WTC11 (cell line): ENCODE measurements at regions not wholly inside any gene's neighbourhood (a gene's known extent, or its start where the extent isn't known, plus 50 kb on each side); places are given as distances from the start of the nearest gene placed in this dataset.

Experiments used
- ATAC-seq: fragments of 200-7000 bp; cut with Tn5 transposase; 2 replicates; pipeline ENCODE4 v1.10.0; 2021; ENCODE audit warnings: mild to moderate bottlenecking, moderate library complexity
- CTCF ChIA-PET: fragments of 300-600 bp; sonication (Branson Sonifier 250); formaldehyde crosslinking; loops from one replicate; lab custom pipeline; 2021; ENCODE audit warnings: antibody characterized with exemption; lab: Charles Lee
- POLR2A ChIA-PET: fragments of 350-600 bp; sonication (Branson Sonifier 250); formaldehyde crosslinking; loops from one replicate; lab custom pipeline; 2021; ENCODE audit warnings: antibody characterized with exemption; lab: Charles Lee
- DNase-seq: peaks from one replicate; pipeline ENCODE4 v3.0.0; 2021; ENCODE audit warnings: low spot score
- H3K27ac Mint-ChIP-seq: 2 replicates; pipeline ENCODE4 v1.8.0; 2021; ENCODE audit warnings: mixed read lengths
- H3K27me3 Mint-ChIP-seq: 2 replicates; pipeline ENCODE4 v1.8.0; 2021; ENCODE audit warnings: low read depth, mild to moderate bottlenecking, moderate library complexity, mixed read lengths
- H3K36me3 Mint-ChIP-seq: 2 replicates; pipeline ENCODE4 v1.8.0; 2021; ENCODE audit warnings: mixed read lengths
- H3K4me1 Mint-ChIP-seq: 2 replicates; pipeline ENCODE4 v1.8.0; 2022; ENCODE audit warnings: mixed read lengths
- H3K4me3 Mint-ChIP-seq: 2 replicates; pipeline ENCODE4 v1.8.0; 2021; ENCODE audit warnings: mild to moderate bottlenecking, moderate library complexity, mixed read lengths
- H3K9me3 Mint-ChIP-seq: 2 replicates; pipeline ENCODE4 v1.8.0; 2021; ENCODE audit warnings: mixed read lengths
- ARID4B ChIP-seq: sonication (generic); formaldehyde crosslinking; IDR thresholded peaks from 2 replicates; pipeline ENCODE4 v1.8.0; 2023; ENCODE audit warnings: missing genetic modification reagents, mild to moderate bottlenecking, borderline replicate concordance
- ATF1 ChIP-seq: sonication (generic); formaldehyde crosslinking; IDR thresholded peaks from 2 replicates; pipeline ENCODE4 v1.8.1; 2023; ENCODE audit warnings: mild to moderate bottlenecking, moderate library complexity, missing genetic modification reagents
- E2F5 ChIP-seq: sonication (generic); formaldehyde crosslinking; IDR thresholded peaks from 2 replicates; pipeline ENCODE4 v1.8.1; 2022; ENCODE audit warnings: mild to moderate bottlenecking, moderate library complexity, missing genetic modification reagents
- FOXJ3 ChIP-seq: sonication (generic); formaldehyde crosslinking; IDR thresholded peaks from 2 replicates; pipeline ENCODE4 v1.9.0; 2021; ENCODE audit warnings: missing genetic modification reagents, mild to moderate bottlenecking, borderline replicate concordance
- FOXK1 ChIP-seq: sonication (generic); formaldehyde crosslinking; IDR thresholded peaks from 2 replicates; pipeline ENCODE4 v1.8.0; 2022; ENCODE audit warnings: mild to moderate bottlenecking, moderate library complexity, missing genetic modification reagents
- GTF2I ChIP-seq: fragments of 250-450 bp; sonication (Bioruptor Pico); conservative IDR thresholded peaks from 2 replicates; pipeline ENCODE4 v1.4.0; 2021; ENCODE audit warnings: mild to moderate bottlenecking
- JAZF1 ChIP-seq: fragments of 250-450 bp; sonication (Bioruptor Pico); IDR thresholded peaks from 2 replicates; pipeline ENCODE4 v1.9.0; 2021; ENCODE audit warnings: moderate library complexity, mild to moderate bottlenecking, inconsistent platforms
- JUN ChIP-seq: sonication (generic); formaldehyde crosslinking; IDR thresholded peaks from 2 replicates; pipeline ENCODE4 v1.8.0; 2023; ENCODE audit warnings: mild to moderate bottlenecking, missing genetic modification reagents
- NR3C1 ChIP-seq: sonication (generic); formaldehyde crosslinking; conservative IDR thresholded peaks from 2 replicates; pipeline ENCODE4 v1.8.1; 2023; ENCODE audit warnings: low read depth, mild to moderate bottlenecking, missing genetic modification reagents
- RELA ChIP-seq: sonication (generic); formaldehyde crosslinking; IDR thresholded peaks from 2 replicates; pipeline ENCODE4 v1.8.1; 2022; ENCODE audit warnings: missing genetic modification reagents, mild to moderate bottlenecking, borderline replicate concordance
- SOX15 ChIP-seq: fragments of 250-450 bp; sonication (Bioruptor Pico); IDR thresholded peaks from 2 replicates; pipeline ENCODE4 v1.9.0; 2021; ENCODE audit warnings: mild to moderate bottlenecking
- ZBTB43 ChIP-seq: sonication (generic); formaldehyde crosslinking; IDR thresholded peaks from 2 replicates; pipeline ENCODE4 v1.8.1; 2023; ENCODE audit warnings: mild to moderate bottlenecking, missing genetic modification reagents
- TF ChIP-seq, protein P1 (sequence below): fragments of 250-450 bp; sonication (Bioruptor Pico); IDR thresholded peaks from 2 replicates; pipeline ENCODE4 v2.1.2; 2022; ENCODE audit warnings: mild to moderate bottlenecking, moderate library complexity
- TF ChIP-seq, protein P2 (sequence below): fragments of 250-450 bp; sonication (Bioruptor Pico); IDR thresholded peaks from 2 replicates; pipeline ENCODE4 v1.9.0; 2021; ENCODE audit warnings: mild to moderate bottlenecking
- TF ChIP-seq, protein P3 (sequence below): sonication (generic); formaldehyde crosslinking; IDR thresholded peaks from 2 replicates; pipeline ENCODE4 v1.8.1; 2023; ENCODE audit warnings: mild to moderate bottlenecking, moderate library complexity, missing genetic modification reagents
- TF ChIP-seq, protein P4 (sequence below): sonication (generic); formaldehyde crosslinking; conservative IDR thresholded peaks from 2 replicates; pipeline ENCODE4 v1.8.1; 2022; ENCODE audit warnings: mild to moderate bottlenecking, missing genetic modification reagents

GRCh38 chr1:73860421-73860950, 337.5 kb downstream of the LRRIQ3 start:
- POLR2A ChIA-PET: no interaction called here
- no peak overlapping the region for H3K27ac Mint-ChIP-seq
- H3K4me1 Mint-ChIP-seq: no peaks in the 10 kb centered on the region
- TF ChIP-seq, protein P1, sequence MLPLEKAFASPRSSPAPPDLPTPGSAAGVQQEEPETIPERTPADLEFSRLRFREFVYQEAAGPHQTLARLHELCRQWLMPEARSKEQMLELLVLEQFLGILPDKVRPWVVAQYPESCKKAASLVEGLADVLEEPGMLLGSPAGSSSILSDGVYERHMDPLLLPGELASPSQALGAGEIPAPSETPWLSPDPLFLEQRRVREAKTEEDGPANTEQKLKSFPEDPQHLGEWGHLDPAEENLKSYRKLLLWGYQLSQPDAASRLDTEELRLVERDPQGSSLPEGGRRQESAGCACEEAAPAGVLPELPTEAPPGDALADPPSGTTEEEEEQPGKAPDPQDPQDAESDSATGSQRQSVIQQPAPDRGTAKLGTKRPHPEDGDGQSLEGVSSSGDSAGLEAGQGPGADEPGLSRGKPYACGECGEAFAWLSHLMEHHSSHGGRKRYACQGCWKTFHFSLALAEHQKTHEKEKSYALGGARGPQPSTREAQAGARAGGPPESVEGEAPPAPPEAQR (CRISPR knock-in tag): no peak
- TF ChIP-seq FOXJ3 (CRISPR knock-in tag) (no peak), JUN (CRISPR knock-in tag) (no peak), JAZF1 (CRISPR knock-in tag) (no peak), ARID4B (no peak), NR3C1 (CRISPR knock-in tag) (no peak), ZBTB43 (CRISPR knock-in tag) (no peak), ATF1 (CRISPR knock-in tag) (no peak), RELA (CRISPR knock-in tag) (no peak), SOX15 (no peak), GTF2I (CRISPR knock-in tag) (no peak), E2F5 (CRISPR knock-in tag) (no peak), FOXK1 (CRISPR knock-in tag) (no peak)
- TF ChIP-seq, protein P2, sequence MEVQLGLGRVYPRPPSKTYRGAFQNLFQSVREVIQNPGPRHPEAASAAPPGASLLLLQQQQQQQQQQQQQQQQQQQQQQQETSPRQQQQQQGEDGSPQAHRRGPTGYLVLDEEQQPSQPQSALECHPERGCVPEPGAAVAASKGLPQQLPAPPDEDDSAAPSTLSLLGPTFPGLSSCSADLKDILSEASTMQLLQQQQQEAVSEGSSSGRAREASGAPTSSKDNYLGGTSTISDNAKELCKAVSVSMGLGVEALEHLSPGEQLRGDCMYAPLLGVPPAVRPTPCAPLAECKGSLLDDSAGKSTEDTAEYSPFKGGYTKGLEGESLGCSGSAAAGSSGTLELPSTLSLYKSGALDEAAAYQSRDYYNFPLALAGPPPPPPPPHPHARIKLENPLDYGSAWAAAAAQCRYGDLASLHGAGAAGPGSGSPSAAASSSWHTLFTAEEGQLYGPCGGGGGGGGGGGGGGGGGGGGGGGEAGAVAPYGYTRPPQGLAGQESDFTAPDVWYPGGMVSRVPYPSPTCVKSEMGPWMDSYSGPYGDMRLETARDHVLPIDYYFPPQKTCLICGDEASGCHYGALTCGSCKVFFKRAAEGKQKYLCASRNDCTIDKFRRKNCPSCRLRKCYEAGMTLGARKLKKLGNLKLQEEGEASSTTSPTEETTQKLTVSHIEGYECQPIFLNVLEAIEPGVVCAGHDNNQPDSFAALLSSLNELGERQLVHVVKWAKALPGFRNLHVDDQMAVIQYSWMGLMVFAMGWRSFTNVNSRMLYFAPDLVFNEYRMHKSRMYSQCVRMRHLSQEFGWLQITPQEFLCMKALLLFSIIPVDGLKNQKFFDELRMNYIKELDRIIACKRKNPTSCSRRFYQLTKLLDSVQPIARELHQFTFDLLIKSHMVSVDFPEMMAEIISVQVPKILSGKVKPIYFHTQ (CRISPR knock-in tag): no peak
- TF ChIP-seq, protein P3, sequence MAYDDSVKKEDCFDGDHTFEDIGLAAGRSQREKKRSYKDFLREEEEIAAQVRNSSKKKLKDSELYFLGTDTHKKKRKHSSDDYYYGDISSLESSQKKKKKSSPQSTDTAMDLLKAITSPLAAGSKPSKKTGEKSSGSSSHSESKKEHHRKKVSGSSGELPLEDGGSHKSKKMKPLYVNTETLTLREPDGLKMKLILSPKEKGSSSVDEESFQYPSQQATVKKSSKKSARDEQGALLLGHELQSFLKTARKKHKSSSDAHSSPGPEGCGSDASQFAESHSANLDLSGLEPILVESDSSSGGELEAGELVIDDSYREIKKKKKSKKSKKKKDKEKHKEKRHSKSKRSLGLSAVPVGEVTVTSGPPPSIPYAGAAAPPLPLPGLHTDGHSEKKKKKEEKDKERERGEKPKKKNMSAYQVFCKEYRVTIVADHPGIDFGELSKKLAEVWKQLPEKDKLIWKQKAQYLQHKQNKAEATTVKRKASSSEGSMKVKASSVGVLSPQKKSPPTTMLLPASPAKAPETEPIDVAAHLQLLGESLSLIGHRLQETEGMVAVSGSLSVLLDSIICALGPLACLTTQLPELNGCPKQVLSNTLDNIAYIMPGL (CRISPR knock-in tag): no peak
- TF ChIP-seq, protein P4, sequence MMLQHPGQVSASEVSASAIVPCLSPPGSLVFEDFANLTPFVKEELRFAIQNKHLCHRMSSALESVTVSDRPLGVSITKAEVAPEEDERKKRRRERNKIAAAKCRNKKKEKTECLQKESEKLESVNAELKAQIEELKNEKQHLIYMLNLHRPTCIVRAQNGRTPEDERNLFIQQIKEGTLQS: no peak
- TF ChIP-seq, all 79 proteins: peak for 0
- H3K27me3 Mint-ChIP-seq: no peaks in the 10 kb centered on the region
- no peak for DNase-seq
- CTCF ChIA-PET: no interaction called here
- no peak overlapping the region for H3K4me3 Mint-ChIP-seq
- H3K36me3 Mint-ChIP-seq: no peaks in the 10 kb centered on the region
- H3K9me3 Mint-ChIP-seq: 0 out of 2 replicates have a peak, but pooled peaks cover 3% of the 10 kb centered on the region
- no peak for ATAC-seq
